Left ventricle myocardium inferior (tissue), 1 donor: ENCODE measurements at regions not wholly inside any gene's neighbourhood (a gene's known extent, or its start where the extent isn't known, plus 50 kb on each side); places are given as distances from the start of the nearest gene placed in this dataset.

ENCODE experiments used
- DNase-seq: peaks from one replicate; pipeline ENCODE4 v3.0.0-alpha.2; 2020
- H3K27ac ChIP-seq: fragments of 200-600 bp; replicated peaks from 2 replicates; pipeline ENCODE4 v1.8.0; 2021
- H3K27me3 ChIP-seq: fragments of 200-600 bp; 2 replicates; pipeline ENCODE4 v1.8.0; 2021; ENCODE audit warnings: low read depth
- H3K36me3 ChIP-seq: fragments of 200-600 bp; 2 replicates; pipeline ENCODE4 v1.8.0; 2021
- H3K4me1 ChIP-seq: fragments of 200-600 bp; 2 replicates; pipeline ENCODE4 v1.8.0; 2021
- H3K4me3 ChIP-seq: fragments of 200-600 bp; 2 replicates; pipeline ENCODE4 v1.8.0; 2021; ENCODE audit warnings: mild to moderate bottlenecking, moderate library complexity
- H3K9me3 ChIP-seq: fragments of 200-600 bp; replicated peaks from 2 replicates; pipeline ENCODE4 v1.8.0; 2021
- CTCF ChIP-seq: fragments of 200-600 bp; IDR thresholded peaks from 2 replicates; pipeline ENCODE4 v1.8.0; 2021; ENCODE audit warnings: antibody characterized with exemption, mild to moderate bottlenecking, borderline replicate concordance
- intact Hi-C: fragments of 100-400 bp; cut with micrococcal nuclease; formaldehyde crosslinking; loops from one replicate; pipeline ENCODE4 v1.11.0; 2022
- donor health status: DM: no; HTN: yes; CAD: no; lungs with severe emphysema.

GRCh38 chr22:48737461-48738203 is 1090.0 kb downstream of the BRD1 start:
- no peak for DNase-seq
- no peak overlapping the region for H3K27ac ChIP-seq

GRCh38 chr22:48736593-48737460 is 1090.8 kb downstream of the BRD1 start:
- H3K27me3 ChIP-seq: peaks cover 28% of the 10 kb centered on the region
- DNase-seq: no peak
- no peak for TF ChIP-seq CTCF
- no peak overlapping the region for H3K4me3 ChIP-seq
- H3K27ac ChIP-seq: no peak overlapping the region
- no peaks in the 10 kb centered on the region for H3K4me1 ChIP-seq
- intact Hi-C loops: no loop called here
- no peaks in the 10 kb centered on the region for H3K36me3 ChIP-seq
- H3K9me3 ChIP-seq: peaks cover 6% of the 10 kb centered on the region

More at GRCh38 chr22:48737461-48738203, 1090.0 kb downstream of the BRD1 start:
- TF ChIP-seq CTCF: no peak
- no peaks in the 10 kb centered on the region for H3K36me3 ChIP-seq
- no peaks in the 10 kb centered on the region for H3K4me1 ChIP-seq
- H3K4me3 ChIP-seq: no peak overlapping the region
- intact Hi-C loops: no loop called here
- H3K27me3 ChIP-seq: peaks cover 28% of the 10 kb centered on the region
- peaks cover 6% of the 10 kb centered on the region for H3K9me3 ChIP-seq

- intact Hi-C loops: no loop called here
- DNase-seq: no peak
Measured at GRCh38 chr22:48734961-48735360, 1092.7 kb downstream of the BRD1 start.

GRCh38 chr22:48734359-48734758 is 1093.3 kb downstream of the BRD1 start:
- no peak for DNase-seq
- TF ChIP-seq CTCF: no peak
- Histone ChIP-seq H3K4me3 (no peak overlapping the region), H3K4me1 (no peaks in the 10 kb centered on the region), H3K9me3 (peaks cover 3% of the 10 kb centered on the region), H3K27me3 (peaks cover 14% of the 10 kb centered on the region), H3K27ac (no peak overlapping the region), H3K36me3 (no peaks in the 10 kb centered on the region)
- intact Hi-C loops: no loop called here

More at GRCh38 chr22:48734961-48735360, 1092.7 kb downstream of the BRD1 start:
- Histone ChIP-seq H3K27me3 (peaks cover 18% of the 10 kb centered on the region), H3K4me3 (no peak overlapping the region), H3K4me1 (no peaks in the 10 kb centered on the region), H3K36me3 (no peaks in the 10 kb centered on the region), H3K9me3 (peaks cover 6% of the 10 kb centered on the region), H3K27ac (no peak overlapping the region)
- TF ChIP-seq CTCF: no peak

GRCh38 chr22:48729499-48730171 is 1098.0 kb downstream of the BRD1 start:
- TF ChIP-seq CTCF: no peak
- Histone ChIP-seq H3K9me3 (peaks cover 33% of the 10 kb centered on the region), H3K27me3 (peaks cover 13% of the 10 kb centered on the region), H3K4me3 (no peak overlapping the region), H3K36me3 (no peaks in the 10 kb centered on the region), H3K4me1 (no peaks in the 10 kb centered on the region), H3K27ac (no peak overlapping the region)
- peak; percentile 6 for DNase-seq
- intact Hi-C loops: no loop called here
